ENCODE measurements at regions not wholly inside any gene's neighbourhood (a gene's known extent, or its start where the extent isn't known, plus 50 kb on each side); places are given as distances from the start of the nearest gene placed in this dataset.
"Not testable (repeated sequence)": the region's sequence is repeated elsewhere in the genome, so short reads cannot be mapped to it uniquely, and the experiment has no call there.

GRCh38 chr10:117797296-117797695, 249.4 kb downstream of the RAB11FIP2 start:
- DNase-seq, result no peak

- no peak for DNase-seq
Observed at GRCh38 chr10:117801691-117802090, 245.1 kb downstream of the RAB11FIP2 start.

GRCh38 chr10:117804470-117805011, 242.2 kb downstream of the RAB11FIP2 start:
- DNase-seq, result no peak

GRCh38 chr10:117805139-117805538, 241.6 kb downstream of the RAB11FIP2 start:
- DNase-seq, result no peak

- no peak for DNase-seq
Observed at GRCh38 chr10:117807441-117807840, 239.3 kb downstream of the RAB11FIP2 start.

GRCh38 chr10:117815816-117816215, 230.9 kb downstream of the RAB11FIP2 start:
- DNase-seq, result not testable (repeated sequence)

- no peak for DNase-seq
Observed at GRCh38 chr10:117817116-117817515, 229.6 kb downstream of the RAB11FIP2 start.

GRCh38 chr10:117818721-117819120, 228.0 kb downstream of the RAB11FIP2 start:
- no peak for DNase-seq

GRCh38 chr10:117819304-117819703, 227.4 kb downstream of the RAB11FIP2 start:
- no peak for DNase-seq

- no peak for DNase-seq
Observed at GRCh38 chr10:117823980-117824379, 222.8 kb downstream of the RAB11FIP2 start.

- DNase-seq, result no peak
Observed at GRCh38 chr10:117830205-117830604, 216.5 kb downstream of the RAB11FIP2 start.

GRCh38 chr10:117830787-117831212, 215.9 kb downstream of the RAB11FIP2 start:
- peak; percentile 37 for DNase-seq

GRCh38 chr10:117838500-117839498, 207.9 kb downstream of the RAB11FIP2 start:
- not testable (repeated sequence) for DNase-seq

GRCh38 chr10:117856426-117856825, 190.3 kb downstream of the RAB11FIP2 start:
- DNase-seq, result not testable (repeated sequence)

GRCh38 chr10:117860135-117860534, 186.6 kb downstream of the RAB11FIP2 start:
- DNase-seq, result no peak

- no peak for DNase-seq
Observed at GRCh38 chr10:117860823-117861222, 185.9 kb downstream of the RAB11FIP2 start.

- DNase-seq, result no peak
Observed at GRCh38 chr10:117861329-117861728, 185.4 kb downstream of the RAB11FIP2 start.

GRCh38 chr10:117863771-117864170, 183.0 kb downstream of the RAB11FIP2 start:
- DNase-seq, result no peak

GRCh38 chr10:117865945-117866344, 180.8 kb downstream of the RAB11FIP2 start:
- DNase-seq, result no peak

GRCh38 chr10:117868151-117868550, 178.6 kb downstream of the RAB11FIP2 start:
- no peak for DNase-seq

- DNase-seq, result no peak
Observed at GRCh38 chr10:117875793-117876192, 170.9 kb downstream of the RAB11FIP2 start.

GRCh38 chr10:117876210-117876609, 170.5 kb downstream of the RAB11FIP2 start:
- DNase-seq, result no peak

GRCh38 chr10:117878626-117879025, 168.1 kb downstream of the RAB11FIP2 start:
- DNase-seq, result no peak

- DNase-seq, result no peak
Observed at GRCh38 chr10:117884093-117884492, 162.6 kb downstream of the RAB11FIP2 start.

Data from CD4-positive, alpha-beta T cell treated with Interleukin-17A for 1 hour (primary cell).